OCI-LY3 (cell line): ENCODE measurements at regions not wholly inside any gene's neighbourhood (a gene's known extent, or its start where the extent isn't known, plus 50 kb on each side); places are given as distances from the start of the nearest gene placed in this dataset.

ENCODE experiments used
- H2AFZ ChIP-seq: fragments of 200-600, 300-600 bp; shearing (Covaris generic); 2 replicates; pipeline ENCODE4 v1.6.0; 2014; ENCODE audit warnings: antibody characterized with exemption, low read depth, low read length
- H3K27ac ChIP-seq: fragments of 200-600, 300-600 bp; sonication (generic); 2 replicates; pipeline ENCODE4 v1.5.1; 2014; ENCODE audit warnings: mild to moderate bottlenecking, low read length, moderate library complexity, mixed read lengths
- H3K27me3 ChIP-seq: fragments of 200-600, 300-600 bp; sonication (generic); 2 replicates; pipeline ENCODE4 v1.6.1; 2014; ENCODE audit warnings: low read depth, low read length, mixed read lengths
- H3K36me3 ChIP-seq: fragments of 200-600, 300-600 bp; sonication (generic); replicated peaks from 2 replicates; pipeline ENCODE3; 2014; ENCODE audit warnings: low read depth, low read length, mixed read lengths
- H3K4me1 ChIP-seq: fragments of 300-600, 200-600 bp; sonication (generic); 2 replicates; pipeline ENCODE4 v1.6.1; 2014; ENCODE audit warnings: low read length, mixed read lengths
- H3K4me2 ChIP-seq: fragments of 200-600, 300-600 bp; sonication (generic); 2 replicates; pipeline ENCODE4 v1.6.1; 2014; ENCODE audit warnings: low read length, mixed read lengths
- H3K4me3 ChIP-seq: fragments of 300-600, 200-600 bp; sonication (generic); 2 replicates; pipeline ENCODE4 v1.5.1; 2014; ENCODE audit warnings: antibody characterized with exemption, mild to moderate bottlenecking, low read length, moderate library complexity
- H3K79me2 ChIP-seq: fragments of 300-600, 200-600 bp; shearing (Covaris generic); 2 replicates; pipeline ENCODE4 v1.6.1; 2014; ENCODE audit warnings: mild to moderate bottlenecking, low read length, mixed read lengths
- H3K9ac ChIP-seq: fragments of 300-600, 200-600 bp; shearing (Covaris generic); 2 replicates; pipeline ENCODE4 v1.6.0; 2014; ENCODE audit warnings: mild to moderate bottlenecking, low read length, moderate library complexity
- H3K9me3 ChIP-seq: fragments of 200-600, 300-600 bp; shearing (Covaris generic); 2 replicates; pipeline ENCODE4 v1.6.1; 2014; ENCODE audit warnings: low read length, mixed read lengths; ENCODE audit not compliant: insufficient read depth
- H4K20me1 ChIP-seq: fragments of 200-600, 300-600 bp; sonication (generic); 2 replicates; pipeline ENCODE4 v1.6.1; 2016; ENCODE audit warnings: low read length, mixed read lengths; ENCODE audit not compliant: insufficient read depth
- EZH2phosphoT487 ChIP-seq: fragments of 200-600 bp; shearing (Covaris generic); IDR thresholded peaks from 2 replicates; pipeline ENCODE4 v1.6.1; 2018; ENCODE audit warnings: antibody characterized with exemption, mixed run types, low read depth
- TF ChIP-seq, protein P1 (sequence below): fragments of 200-600, 300-600 bp; sonication (generic); IDR thresholded peaks from 2 replicates; pipeline ENCODE4 v1.5.1; 2014; ENCODE audit warnings: antibody characterized with exemption, low read length, low read depth

DNA sequence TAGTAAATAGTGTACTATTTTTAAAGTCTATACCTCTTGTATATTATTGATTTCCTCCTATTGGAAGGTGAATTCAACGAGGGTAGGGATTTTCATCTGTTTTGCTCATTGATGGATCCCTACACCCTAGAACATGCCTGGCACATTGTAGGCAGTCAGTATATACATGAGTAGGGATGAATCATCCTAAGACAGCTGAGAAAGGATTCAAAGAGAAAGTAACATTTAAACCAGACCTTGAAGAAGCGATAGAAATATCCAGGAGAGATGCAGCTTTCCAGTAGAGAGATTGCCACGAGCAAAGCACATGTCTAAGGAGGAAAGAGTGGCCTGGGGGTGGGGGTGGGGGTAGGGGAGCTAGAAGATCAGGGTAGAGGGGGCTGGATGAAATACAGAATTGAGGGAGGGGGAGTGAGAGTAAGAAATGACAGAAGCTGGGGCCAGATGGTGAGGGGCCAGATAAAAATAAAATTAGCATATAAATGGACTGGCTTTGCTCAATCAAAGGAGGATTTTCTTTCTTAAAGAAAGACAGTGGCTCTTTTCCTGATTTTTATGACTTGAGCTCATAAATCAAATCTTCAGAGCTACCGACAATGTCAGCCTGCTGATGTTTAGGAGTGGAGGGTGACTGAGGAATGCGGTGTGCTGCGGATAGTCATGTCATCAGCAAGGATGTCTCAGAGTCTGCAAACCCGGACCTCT, 168.2 kb downstream of the SAMD5 start:
- Histone ChIP-seq H3K4me1 (no peaks in the 10 kb centered on the region), H3K36me3 (no peaks in the 10 kb centered on the region), H3K27ac (no peak overlapping the region), H4K20me1 (no peaks in the 10 kb centered on the region), H2AFZ (no peak overlapping the region), H3K79me2 (no peaks in the 10 kb centered on the region), H3K27me3 (no peaks in the 10 kb centered on the region), H3K4me2 (no peak overlapping the region), H3K9ac (no peak overlapping the region), H3K9me3 (no peaks in the 10 kb centered on the region), H3K4me3 (no peak overlapping the region)
- TF ChIP-seq EZH2phosphoT487, result no peak
- TF ChIP-seq, protein P1, sequence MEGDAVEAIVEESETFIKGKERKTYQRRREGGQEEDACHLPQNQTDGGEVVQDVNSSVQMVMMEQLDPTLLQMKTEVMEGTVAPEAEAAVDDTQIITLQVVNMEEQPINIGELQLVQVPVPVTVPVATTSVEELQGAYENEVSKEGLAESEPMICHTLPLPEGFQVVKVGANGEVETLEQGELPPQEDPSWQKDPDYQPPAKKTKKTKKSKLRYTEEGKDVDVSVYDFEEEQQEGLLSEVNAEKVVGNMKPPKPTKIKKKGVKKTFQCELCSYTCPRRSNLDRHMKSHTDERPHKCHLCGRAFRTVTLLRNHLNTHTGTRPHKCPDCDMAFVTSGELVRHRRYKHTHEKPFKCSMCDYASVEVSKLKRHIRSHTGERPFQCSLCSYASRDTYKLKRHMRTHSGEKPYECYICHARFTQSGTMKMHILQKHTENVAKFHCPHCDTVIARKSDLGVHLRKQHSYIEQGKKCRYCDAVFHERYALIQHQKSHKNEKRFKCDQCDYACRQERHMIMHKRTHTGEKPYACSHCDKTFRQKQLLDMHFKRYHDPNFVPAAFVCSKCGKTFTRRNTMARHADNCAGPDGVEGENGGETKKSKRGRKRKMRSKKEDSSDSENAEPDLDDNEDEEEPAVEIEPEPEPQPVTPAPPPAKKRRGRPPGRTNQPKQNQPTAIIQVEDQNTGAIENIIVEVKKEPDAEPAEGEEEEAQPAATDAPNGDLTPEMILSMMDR, result no peak

DNA sequence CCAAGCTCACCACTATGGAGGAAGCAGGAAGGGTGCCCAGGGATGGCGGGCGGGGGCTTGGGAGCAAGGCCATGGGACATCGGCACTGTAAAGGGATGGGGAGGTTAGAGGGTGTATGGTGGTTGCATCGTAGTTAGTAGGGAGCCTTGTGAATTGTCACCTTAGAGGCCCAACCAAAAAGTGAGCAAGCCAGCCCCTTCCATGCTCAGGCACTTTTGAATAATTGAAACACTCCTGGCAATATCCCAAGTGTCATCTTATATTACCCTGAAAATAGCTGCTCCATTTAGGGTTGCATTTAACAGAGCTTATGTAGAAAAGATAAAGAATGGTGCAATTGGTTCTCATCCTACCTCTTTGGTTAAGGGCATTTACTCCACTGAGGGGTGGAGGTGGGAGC, 169.2 kb downstream of the SAMD5 start:
- H3K27ac ChIP-seq, result no peak overlapping the region

DNA sequence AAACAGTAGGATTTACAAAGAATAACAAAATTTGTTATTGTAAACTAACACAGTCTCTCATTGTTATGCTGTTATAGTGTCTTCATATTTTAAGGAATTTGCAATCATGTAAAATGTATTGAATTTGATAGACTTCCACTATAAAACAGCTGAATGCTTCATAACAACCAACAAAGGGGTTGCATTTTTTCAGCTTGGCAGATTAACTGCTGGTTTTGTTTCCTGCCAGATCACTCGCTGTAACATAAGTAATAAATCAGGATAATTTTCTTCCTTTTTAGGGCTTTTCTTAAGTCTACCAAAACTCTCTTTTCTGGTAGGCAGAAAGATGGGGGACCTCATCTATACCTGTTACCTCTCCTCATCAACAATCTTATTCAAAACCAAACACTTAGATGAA, 169.8 kb downstream of the SAMD5 start:
- H3K79me2 ChIP-seq, result no peaks in the 10 kb centered on the region
- H3K9me3 ChIP-seq, result no peaks in the 10 kb centered on the region
- no peak overlapping the region for H3K4me3 ChIP-seq
- H3K9ac ChIP-seq, result no peak overlapping the region
- no peaks in the 10 kb centered on the region for H3K4me1 ChIP-seq
- H3K36me3 ChIP-seq, result no peaks in the 10 kb centered on the region
- no peak overlapping the region for H3K4me2 ChIP-seq
- no peak for TF ChIP-seq EZH2phosphoT487
- TF ChIP-seq, protein P1, result no peak
- H3K27ac ChIP-seq, result no peak overlapping the region
- H3K27me3 ChIP-seq, result no peaks in the 10 kb centered on the region
- no peak overlapping the region for H2AFZ ChIP-seq
- H4K20me1 ChIP-seq, result no peaks in the 10 kb centered on the region

More for the DNA sequence above, 169.2 kb downstream of the SAMD5 start:
- Histone ChIP-seq H2AFZ (no peak overlapping the region), H3K4me2 (no peak overlapping the region), H4K20me1 (no peaks in the 10 kb centered on the region), H3K9me3 (no peaks in the 10 kb centered on the region), H3K9ac (no peak overlapping the region), H3K4me1 (no peaks in the 10 kb centered on the region), H3K4me3 (no peak overlapping the region), H3K79me2 (no peaks in the 10 kb centered on the region), H3K27me3 (no peaks in the 10 kb centered on the region), H3K36me3 (no peaks in the 10 kb centered on the region)
- no peak for TF ChIP-seq EZH2phosphoT487
- TF ChIP-seq, protein P1, result no peak

DNA sequence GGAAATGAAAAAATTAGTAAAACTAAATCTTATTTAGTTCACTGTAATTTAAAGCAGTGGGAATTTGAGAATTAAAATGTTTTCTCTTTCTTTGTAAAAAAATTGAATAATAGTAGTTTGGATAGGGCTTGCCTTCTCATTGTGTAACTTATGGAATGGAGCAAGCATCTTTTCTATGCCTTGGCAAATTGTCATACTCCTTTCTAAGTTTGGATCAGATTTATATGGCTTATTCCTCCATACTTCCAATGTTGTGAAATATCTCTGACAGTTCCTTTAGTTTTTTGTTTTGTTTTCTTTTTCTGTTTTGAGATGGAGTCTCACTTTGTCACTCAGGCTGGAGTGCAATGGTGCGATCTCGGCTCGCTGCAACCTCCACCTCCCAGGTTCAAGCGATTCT, 176.4 kb downstream of the SAMD5 start:
- no peaks in the 10 kb centered on the region for H3K36me3 ChIP-seq
- H3K4me1 ChIP-seq, result no peaks in the 10 kb centered on the region
- H3K79me2 ChIP-seq, result no peaks in the 10 kb centered on the region
- H3K4me3 ChIP-seq, result no peak overlapping the region
- TF ChIP-seq, protein P1, result no peak
- no peak for TF ChIP-seq EZH2phosphoT487
- no peaks in the 10 kb centered on the region for H3K27me3 ChIP-seq
- no peak overlapping the region for H3K4me2 ChIP-seq
- no peak overlapping the region for H3K27ac ChIP-seq
- no peak overlapping the region for H2AFZ ChIP-seq
- H3K9me3 ChIP-seq, result no peaks in the 10 kb centered on the region
- H3K9ac ChIP-seq, result no peak overlapping the region
- no peaks in the 10 kb centered on the region for H4K20me1 ChIP-seq
